Stimulated activated CD4-positive, alpha-beta T cell treated with anti-CD3 and anti-CD28 coated beads, Interleukin-12 subunit alpha, Interleukin-12 subunit beta, amount 100 ng/mL, for 48 hours (primary cell): ENCODE measurements at regions not wholly inside any gene's neighbourhood (a gene's known extent, or its start where the extent isn't known, plus 50 kb on each side); places are given as distances from the start of the nearest gene placed in this dataset.
"Not testable (repeated sequence)": the region's sequence is repeated elsewhere in the genome, so short reads cannot be mapped to it uniquely, and the experiment has no call there.

Experiments used
- DNase-seq, 3 donors: peaks; one replicate each; pipeline ENCODE4 v3.0.0-alpha.2; 2020; ENCODE audit warnings: low read depth in 2 of 3, low spot score in 1 of 3

DNA sequence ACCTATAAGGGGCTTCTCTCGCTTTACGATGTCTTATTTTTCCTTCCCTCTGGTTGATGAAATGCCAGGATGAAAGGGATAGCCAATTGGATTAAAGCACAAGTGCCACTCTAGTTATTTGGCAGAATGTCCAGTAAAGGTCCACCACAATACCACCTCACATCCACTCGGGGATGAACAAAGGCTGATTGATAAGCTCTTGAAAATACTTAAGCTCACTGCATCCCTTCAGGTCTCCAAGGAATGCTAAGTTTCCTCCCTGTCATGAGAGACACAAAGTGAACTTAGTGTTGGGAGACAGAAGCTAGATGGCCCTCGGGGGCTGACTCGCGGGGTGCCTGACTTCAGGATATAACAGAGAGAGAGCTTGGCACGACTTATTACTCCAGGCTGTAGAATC lies 185.9 kb upstream of the ZNF644 start:
- DNase-seq, result not testable (repeated sequence)

DNA sequence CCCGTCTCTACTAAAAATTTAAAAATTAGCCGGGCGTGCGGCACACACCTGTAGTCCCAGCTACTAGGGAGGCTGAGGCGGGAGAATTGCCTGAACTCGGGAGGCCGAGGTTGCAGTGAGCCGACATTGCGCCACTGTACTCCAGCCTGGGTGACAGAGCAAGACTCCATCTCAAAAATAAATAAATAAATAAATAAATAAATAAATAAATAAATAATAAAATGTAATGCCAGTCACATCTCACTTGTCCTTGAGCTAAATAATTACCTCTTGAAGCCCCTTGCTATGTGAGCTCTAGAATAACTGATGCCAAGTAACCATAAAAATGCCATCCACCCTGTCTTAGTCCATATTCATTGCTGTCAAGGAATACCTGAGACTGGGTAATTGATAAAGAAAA lies 182.3 kb upstream of the ZNF644 start:
- not testable (repeated sequence) for DNase-seq

DNA sequence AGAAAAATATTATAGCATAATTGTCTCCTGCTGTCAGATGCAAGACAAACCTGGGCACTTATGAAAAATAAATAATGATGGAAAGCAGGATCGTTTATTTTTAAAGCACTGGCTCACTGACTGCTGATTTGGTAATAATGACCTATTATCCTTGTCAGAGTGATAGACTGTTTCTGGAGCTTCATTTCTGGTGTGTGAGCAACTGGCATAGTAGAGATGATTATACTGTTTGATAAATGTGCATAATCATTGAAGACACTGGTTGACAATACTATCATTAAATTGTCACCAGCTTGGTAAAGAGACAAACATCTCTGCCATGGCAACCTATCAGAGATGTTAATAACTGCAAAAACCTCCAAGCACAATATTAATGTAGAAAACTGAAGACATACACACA lies 179.9 kb upstream of the ZNF644 start:
- no peak for DNase-seq

- DNase-seq, result no peak
Measured at GRCh38 chr1:91201176-91201575, 179.3 kb upstream of the ZNF644 start.

DNA sequence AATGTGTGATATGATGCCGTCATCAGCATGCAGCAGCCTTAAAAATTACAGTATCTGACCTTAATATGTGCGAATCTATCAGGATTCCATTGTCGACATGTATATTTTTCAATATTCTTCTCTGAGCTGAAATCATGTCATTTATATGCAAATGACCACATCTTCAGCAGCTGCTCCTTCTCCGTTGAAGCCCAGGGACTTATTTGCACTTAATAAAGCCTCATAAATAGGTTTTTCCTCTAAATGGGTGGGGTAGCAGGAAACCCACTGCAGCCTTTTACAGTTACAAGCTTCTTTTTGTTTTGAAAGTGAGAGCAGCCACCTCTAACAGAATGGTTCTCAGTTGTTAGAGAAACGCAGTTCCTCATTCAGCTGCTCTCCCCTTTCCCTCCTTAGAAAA lies 178.8 kb upstream of the ZNF644 start:
- no peak for DNase-seq

DNA sequence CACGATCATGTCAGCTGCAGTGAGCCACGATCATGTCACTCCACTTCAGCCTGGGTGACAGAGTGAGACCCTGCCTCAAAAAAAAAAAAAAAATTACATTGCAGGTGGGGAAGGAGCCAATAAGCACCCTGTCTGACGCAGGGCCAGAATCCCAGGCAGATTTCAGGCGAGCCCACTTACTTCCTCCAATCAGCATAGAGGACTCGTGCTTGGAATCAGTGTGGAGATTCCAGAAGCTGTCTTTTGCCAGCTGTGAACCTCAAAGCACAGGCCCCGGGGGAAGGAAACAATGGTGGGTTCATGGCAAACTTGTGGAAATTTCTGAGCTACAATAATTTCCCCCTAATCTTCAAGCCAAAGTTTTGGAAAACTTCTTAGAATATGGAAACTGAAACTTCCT lies 178.2 kb upstream of the ZNF644 start:
- no peak for DNase-seq

GRCh38 chr1:91190996-91191395 lies 169.2 kb upstream of the ZNF644 start:
- no peak for DNase-seq

DNA sequence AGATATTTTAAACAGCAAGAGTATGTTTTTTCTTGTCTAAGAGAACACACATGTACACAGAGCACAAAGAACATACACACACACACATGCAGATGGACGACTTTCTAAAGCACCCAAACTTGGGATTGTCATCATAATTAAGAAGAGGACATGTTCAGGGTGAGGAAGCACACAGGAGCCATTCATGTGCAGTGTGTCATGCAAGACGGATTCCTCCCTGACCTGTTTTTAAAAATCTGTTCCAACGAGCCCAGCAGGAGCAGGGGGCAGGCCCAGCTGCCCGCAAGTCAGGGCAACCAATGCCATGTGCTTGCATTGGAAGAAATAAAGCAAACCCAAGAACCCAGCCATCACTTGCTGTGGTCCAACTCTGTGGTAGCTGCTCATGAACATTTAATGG lies 167.3 kb upstream of the ZNF644 start:
- no peak for DNase-seq

DNA sequence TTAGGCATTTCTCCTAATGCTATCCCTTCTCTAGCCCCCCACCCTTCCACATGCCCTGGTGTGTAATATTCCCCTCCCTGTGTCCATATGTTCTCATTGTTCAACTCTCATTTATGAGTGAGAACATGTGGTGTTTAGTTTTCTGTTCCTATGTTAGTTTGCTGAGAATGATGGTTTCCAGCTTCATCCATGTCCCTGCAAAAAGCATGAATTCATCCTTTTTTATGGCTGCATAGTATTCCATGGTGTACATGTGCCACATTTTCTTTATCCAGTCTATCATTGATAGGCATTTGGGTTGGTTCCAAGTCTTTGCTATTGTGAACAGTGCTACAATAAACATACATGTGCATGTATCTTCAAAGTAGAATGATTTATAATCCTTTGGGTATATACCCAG lies 161.0 kb upstream of the ZNF644 start:
- DNase-seq, result not testable (repeated sequence)

DNA sequence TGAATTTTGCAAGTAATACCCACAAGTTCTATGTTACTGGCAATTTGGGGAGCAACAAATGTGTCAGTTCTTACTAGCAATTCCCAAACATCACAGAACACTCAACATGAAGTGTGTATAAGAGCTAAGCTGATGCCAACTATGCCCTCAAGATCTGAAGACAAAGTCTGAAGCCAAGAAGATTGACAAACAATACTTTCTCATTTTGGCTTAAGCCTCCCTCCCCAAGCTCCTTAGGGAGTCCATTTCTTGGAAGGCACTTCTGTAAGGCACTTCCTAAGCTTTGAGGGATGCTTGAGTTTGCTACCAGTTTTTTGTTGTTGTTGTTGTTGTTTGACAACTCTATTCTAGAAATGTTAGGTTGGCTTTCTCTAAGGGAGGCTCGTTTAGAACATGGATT lies 154.4 kb upstream of the ZNF644 start:
- no peak for DNase-seq

- DNase-seq, result no peak
Measured at GRCh38 chr1:91174734-91175133, 152.9 kb upstream of the ZNF644 start.

DNA sequence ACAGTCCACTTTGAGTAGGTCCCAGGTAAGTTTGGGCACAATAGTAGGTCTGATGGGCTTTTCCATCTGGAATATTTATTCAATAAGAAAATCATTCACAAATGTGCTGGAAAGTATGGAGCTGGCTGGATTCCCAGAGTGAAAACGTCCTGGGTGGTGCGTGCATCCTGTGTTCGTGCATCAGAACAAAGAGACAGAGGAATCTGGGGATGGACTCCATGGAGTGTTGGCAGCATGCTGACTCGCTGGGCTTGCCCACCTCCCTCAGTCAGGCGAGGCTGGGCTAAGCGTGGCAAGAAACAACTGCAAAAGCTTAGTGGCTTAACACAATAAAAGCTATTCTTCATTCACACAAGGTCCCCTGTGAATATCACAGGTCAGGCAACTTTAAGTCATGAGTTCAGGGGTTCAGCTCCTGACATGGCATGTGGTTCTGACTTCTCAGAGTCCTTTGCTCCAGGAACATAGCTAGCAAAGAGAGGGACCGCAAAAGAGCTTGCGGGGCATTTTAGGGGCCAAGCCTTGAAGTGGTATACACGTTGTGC lies 151.6 kb upstream of the ZNF644 start:
- no peak for DNase-seq

DNA sequence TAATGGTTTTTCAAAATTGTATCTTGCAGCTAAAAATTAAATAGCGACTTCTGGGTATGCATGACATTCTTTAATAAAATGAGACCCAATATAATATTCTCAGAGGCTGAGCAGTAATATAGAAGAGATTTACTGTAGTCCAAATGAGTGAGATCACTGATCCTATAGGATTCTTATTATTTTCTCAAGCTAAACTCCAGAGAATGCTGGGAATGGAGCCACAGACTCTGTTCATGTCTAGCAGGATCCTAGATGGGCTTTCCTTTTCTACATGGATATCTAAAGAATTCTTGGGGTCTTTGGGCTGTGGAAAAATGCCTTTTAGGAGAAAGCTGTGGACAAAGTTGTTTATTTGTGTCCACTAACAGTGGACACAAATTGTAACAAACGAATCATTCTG lies 150.7 kb upstream of the ZNF644 start:
- DNase-seq, result no peak

DNA sequence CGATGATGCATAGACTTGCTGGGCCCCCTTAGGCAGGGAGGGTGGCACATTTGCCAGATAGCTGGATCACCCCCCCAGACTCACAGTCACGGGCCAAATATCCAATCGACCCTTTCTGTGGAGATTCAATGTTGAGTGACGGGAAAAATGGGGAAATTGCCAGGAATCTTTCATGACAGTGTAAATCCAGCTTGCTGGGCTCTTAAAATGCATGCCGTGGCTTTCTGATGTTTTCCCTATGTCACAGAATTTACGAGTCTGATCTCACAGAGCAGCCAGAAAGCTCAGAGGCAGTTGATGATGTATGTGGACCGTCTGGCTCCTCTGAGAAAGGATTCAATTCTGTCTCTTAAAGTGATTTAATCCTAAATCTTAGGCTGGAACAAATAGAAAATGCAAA lies 150.1 kb upstream of the ZNF644 start:
- no peak for DNase-seq

DNA sequence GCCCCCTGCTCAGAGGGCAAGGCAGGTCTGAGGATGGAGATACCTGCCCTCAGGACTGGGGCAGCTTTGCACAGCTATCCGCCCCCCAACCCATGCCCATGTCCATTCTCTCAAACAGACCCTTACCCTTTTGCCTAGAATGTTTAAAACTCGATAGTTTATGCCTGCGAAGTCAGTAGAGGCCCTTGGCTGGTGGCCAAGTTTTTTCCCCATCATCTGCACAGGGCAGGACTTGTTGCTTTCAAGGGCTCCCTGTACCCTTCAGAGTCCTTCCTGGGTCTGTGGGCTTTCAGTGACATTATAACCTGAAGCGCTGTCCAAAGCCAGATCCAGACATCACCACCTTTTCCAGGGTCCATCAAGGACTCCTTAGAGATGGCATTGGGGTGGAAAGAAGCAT lies 148.7 kb upstream of the ZNF644 start:
- no peak for DNase-seq

- peak in 2 of 3 donors; percentile 18 to 28 for DNase-seq
Measured at GRCh38 chr1:91166106-91166712, 144.4 kb upstream of the ZNF644 start.

DNA sequence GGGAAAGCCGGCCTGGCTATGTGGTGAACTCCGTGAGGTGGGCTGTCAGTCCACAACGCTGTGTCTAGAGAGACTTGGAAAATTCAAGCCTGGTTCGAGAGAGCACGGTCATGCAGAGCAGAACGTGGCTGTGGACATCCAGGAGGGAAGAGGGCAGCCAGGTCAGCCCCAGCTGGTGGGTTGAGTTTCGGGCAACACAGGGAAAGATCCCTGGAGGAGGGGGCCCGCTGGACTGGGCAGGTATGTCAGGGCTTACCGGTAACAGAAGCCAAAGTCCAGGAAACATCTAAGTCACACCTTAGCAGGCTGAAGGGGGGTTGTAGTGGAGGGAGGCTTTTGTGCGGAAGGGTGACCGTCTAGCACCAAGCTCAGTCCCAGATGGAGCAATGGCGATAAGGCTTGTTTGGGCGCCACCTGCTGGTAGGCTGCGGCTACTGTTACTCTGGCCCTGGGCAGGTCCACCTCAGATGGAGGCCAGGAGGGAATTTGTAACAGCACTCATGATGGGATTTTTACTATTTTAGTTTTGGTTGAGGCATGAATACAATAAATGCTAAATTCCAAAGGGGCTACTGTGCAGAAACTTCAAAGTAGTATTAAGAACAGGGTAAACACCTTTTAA lies 143.3 kb upstream of the ZNF644 start:
- peak; percentile 54 to 69 (median 68) for DNase-seq

DNA sequence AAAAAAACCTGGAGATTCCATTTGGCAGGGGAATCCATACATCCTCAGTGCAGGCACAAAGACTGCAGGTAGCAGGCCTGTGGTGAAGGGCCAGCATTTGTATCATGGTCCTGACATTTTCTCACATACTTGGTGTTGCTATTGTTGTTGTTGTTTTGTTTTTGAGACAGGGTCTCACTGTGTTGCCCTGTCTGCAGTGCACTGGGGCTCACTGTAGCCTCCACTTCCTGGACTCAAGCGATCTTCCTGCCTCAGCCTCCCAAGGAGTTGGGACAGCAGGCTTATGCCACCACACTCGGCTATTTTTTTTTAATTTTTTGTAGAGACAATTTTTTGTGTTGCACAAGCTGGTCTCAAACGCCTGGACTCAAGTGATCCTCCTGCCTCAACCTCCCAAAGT lies 140.8 kb upstream of the ZNF644 start:
- no peak for DNase-seq

GRCh38 chr1:91161749-91162148 lies 139.9 kb upstream of the ZNF644 start:
- no peak for DNase-seq

DNA sequence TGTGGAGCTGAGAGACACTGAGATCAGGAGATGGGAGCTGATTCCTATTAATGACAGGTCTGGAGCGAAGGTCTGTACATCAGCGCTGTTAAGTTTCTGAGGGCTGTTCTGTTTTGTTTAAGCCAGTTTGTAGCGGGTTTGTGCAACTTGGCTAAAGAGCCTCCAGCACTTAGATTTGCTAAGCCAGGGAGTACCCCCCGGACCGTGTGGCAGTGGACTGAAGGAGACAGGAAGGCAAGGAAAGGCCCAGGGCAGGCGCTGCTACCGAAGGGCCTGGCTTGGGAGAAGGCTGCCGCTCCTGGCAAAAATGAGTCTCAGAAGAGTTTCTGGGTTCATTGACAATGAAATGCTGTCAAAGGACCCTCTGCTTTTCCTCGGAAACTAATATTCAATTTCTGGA lies 139.3 kb upstream of the ZNF644 start:
- DNase-seq, result no peak

DNA sequence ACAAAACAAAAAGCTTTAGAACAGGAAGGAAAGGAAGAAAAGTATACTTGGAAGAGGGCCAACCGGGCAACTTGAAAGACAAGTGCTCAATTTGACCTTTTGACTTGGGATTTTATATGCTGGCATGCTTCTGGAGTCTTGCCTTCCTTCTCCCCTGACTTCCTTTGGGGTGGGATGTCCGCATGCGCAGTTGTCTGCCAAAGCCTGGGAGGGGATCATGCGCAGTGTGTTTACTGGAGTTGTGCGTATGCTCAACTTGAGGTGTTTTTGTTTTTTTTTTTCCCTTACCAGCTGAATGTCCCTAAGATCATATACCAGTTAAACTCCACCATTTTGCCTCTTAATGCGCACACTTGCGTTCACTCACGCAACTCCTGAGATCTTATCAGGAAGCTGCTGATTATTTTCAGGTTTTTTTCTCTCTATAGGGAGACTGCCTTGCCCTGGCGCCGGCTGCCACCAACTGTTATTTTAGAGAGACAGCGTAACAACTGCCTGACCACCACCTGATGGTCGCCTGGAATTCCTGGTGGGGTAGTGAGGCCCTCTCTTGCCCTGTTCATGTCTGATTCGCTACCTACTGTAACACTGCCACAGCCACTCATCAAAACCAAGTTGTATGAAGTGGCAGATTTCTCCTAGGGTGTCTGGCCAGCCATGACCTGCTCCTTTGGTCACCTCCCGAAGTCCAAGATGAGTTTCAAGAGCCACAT lies 138.7 kb upstream of the ZNF644 start:
- DNase-seq, result no peak

GRCh38 chr1:91153341-91153740 lies 131.5 kb upstream of the ZNF644 start:
- no peak for DNase-seq
